Stimulated activated CD4-positive, alpha-beta T cell treated with anti-CD3 and anti-CD28 coated beads, Interleukin-15, amount 100 ng/mL, for 48 hours (primary cell): ENCODE measurements at regions not wholly inside any gene's neighbourhood (a gene's known extent, or its start where the extent isn't known, plus 50 kb on each side); places are given as distances from the start of the nearest gene placed in this dataset.

ENCODE experiments used
- DNase-seq, 2 donors: peaks; one replicate each; pipeline ENCODE4 v3.0.0-alpha.2; 2020; ENCODE audit warnings: low read depth in 2 of 2

- no peak for DNase-seq
Observed at GRCh38 chr7:85508642-85509410, 322.0 kb upstream of the SEMA3D start.

- no peak for DNase-seq
Observed at GRCh38 chr7:85498031-85498430, 311.2 kb upstream of the SEMA3D start.

GRCh38 chr7:85489498-85489897 is 302.6 kb upstream of the SEMA3D start:
- no peak for DNase-seq

GRCh38 chr7:85488406-85488805 is 301.6 kb upstream of the SEMA3D start:
- no peak for DNase-seq

- no peak for DNase-seq
Observed at GRCh38 chr7:85483177-85483576, 296.3 kb upstream of the SEMA3D start.

- no peak for DNase-seq
Observed at GRCh38 chr7:85480666-85481065, 293.8 kb upstream of the SEMA3D start.

GRCh38 chr7:85479918-85480643 is 293.2 kb upstream of the SEMA3D start:
- DNase-seq = no peak

- no peak for DNase-seq
Observed at GRCh38 chr7:85478530-85478929, 291.7 kb upstream of the SEMA3D start.

GRCh38 chr7:85475476-85475875 is 288.6 kb upstream of the SEMA3D start:
- no peak for DNase-seq

- no peak for DNase-seq
Observed at GRCh38 chr7:85475071-85475470, 288.2 kb upstream of the SEMA3D start.

GRCh38 chr7:85474234-85474633 is 287.4 kb upstream of the SEMA3D start:
- no peak for DNase-seq

GRCh38 chr7:85471740-85472139 is 284.9 kb upstream of the SEMA3D start:
- no peak for DNase-seq

- DNase-seq = no peak
Observed at GRCh38 chr7:85471307-85471706, 284.5 kb upstream of the SEMA3D start.

- DNase-seq = no peak
Observed at GRCh38 chr7:85469446-85470010, 282.7 kb upstream of the SEMA3D start.

GRCh38 chr7:85464042-85464651 is 277.3 kb upstream of the SEMA3D start:
- no peak for DNase-seq

- DNase-seq = no peak
Observed at GRCh38 chr7:85462671-85463070, 275.8 kb upstream of the SEMA3D start.

- no peak for DNase-seq
Observed at GRCh38 chr7:85457911-85458310, 271.1 kb upstream of the SEMA3D start.

- no peak for DNase-seq
Observed at GRCh38 chr7:85456254-85456653, 269.4 kb upstream of the SEMA3D start.

- DNase-seq = no peak
Observed at GRCh38 chr7:85454904-85455303, 268.0 kb upstream of the SEMA3D start.

- no peak for DNase-seq
Observed at GRCh38 chr7:85452674-85453073, 265.8 kb upstream of the SEMA3D start.

- no peak for DNase-seq
Observed at GRCh38 chr7:85449478-85449877, 262.6 kb upstream of the SEMA3D start.

- DNase-seq = no peak
Observed at GRCh38 chr7:85447004-85447403, 260.1 kb upstream of the SEMA3D start.
